Mesothelial cell of epicardium (in vitro differentiated cells): ENCODE measurements at regions not wholly inside any gene's neighbourhood (a gene's known extent, or its start where the extent isn't known, plus 50 kb on each side); places are given as distances from the start of the nearest gene placed in this dataset.
"Not testable (repeated sequence)": the region's sequence is repeated elsewhere in the genome, so short reads cannot be mapped to it uniquely, and the experiment has no call there.

Source experiments
- DNase-seq, 2 experiments: peaks; one replicate each; pipeline ENCODE4 v3.0.0; 2021; ENCODE audit warnings: low spot score in 2 of 2; ENCODE audit not compliant: unreplicated experiment in 2 of 2
- H3K27ac Mint-ChIP-seq: 2 replicates; pipeline ENCODE4 v1.8.0; 2021; ENCODE audit warnings: mixed read lengths
- H3K27me3 Mint-ChIP-seq: 2 replicates; pipeline ENCODE4 v1.8.0; 2021; ENCODE audit warnings: low read depth, mixed read lengths
- H3K36me3 Mint-ChIP-seq: 2 replicates; pipeline ENCODE4 v1.8.0; 2021; ENCODE audit warnings: mixed read lengths
- H3K4me1 Mint-ChIP-seq: 2 replicates; pipeline ENCODE4 v1.8.0; 2021; ENCODE audit warnings: mixed read lengths
- H3K4me3 Mint-ChIP-seq: 2 replicates; pipeline ENCODE4 v1.8.0; 2021; ENCODE audit warnings: mild to moderate bottlenecking, moderate library complexity, mixed read lengths
- H3K9me3 Mint-ChIP-seq: 2 replicates; pipeline ENCODE4 v1.8.0; 2021; ENCODE audit warnings: mixed read lengths
- CTCF ChIP-seq: fragments of 200-600 bp; sonication (generic); IDR thresholded peaks from one replicate; pipeline ENCODE4 v1.5.0; 2021; ENCODE audit warnings: antibody characterized with exemption; ENCODE audit not compliant: unreplicated experiment

- not testable (repeated sequence) for H3K4me3 Mint-ChIP-seq, H3K27me3 Mint-ChIP-seq, H3K4me1 Mint-ChIP-seq, H3K27ac Mint-ChIP-seq, H3K36me3 Mint-ChIP-seq, DNase-seq
- peaks cover 15% of the 10 kb centered on the region for H3K9me3 Mint-ChIP-seq
Measured at GRCh38 chrX:123788193-123788592, 55.3 kb upstream of the THOC2 start.

GRCh38 chrX:123788744-123789143 is 55.9 kb upstream of the THOC2 start:
- no peaks in the 10 kb centered on the region for H3K27me3 Mint-ChIP-seq
- H3K36me3 Mint-ChIP-seq: peaks cover 2% of the 10 kb centered on the region
- H3K27ac Mint-ChIP-seq: peak overlapping the region; percentile 12
- no peak for DNase-seq
- no peak overlapping the region for H3K4me3 Mint-ChIP-seq
- TF ChIP-seq CTCF: no peak
- H3K9me3 Mint-ChIP-seq: peaks cover 16% of the 10 kb centered on the region
- H3K4me1 Mint-ChIP-seq: no peaks in the 10 kb centered on the region

GRCh38 chrX:123797543-123798447 is 62.1 kb upstream of the XIAP start:
- no peak for TF ChIP-seq CTCF

GRCh38 chrX:123798706-123799430 is 61.0 kb upstream of the XIAP start:
- H3K27ac Mint-ChIP-seq, H3K27me3 Mint-ChIP-seq, H3K4me3 Mint-ChIP-seq, H3K36me3 Mint-ChIP-seq, DNase-seq: not testable (repeated sequence)
- Mint-ChIP-seq H3K4me1 (peaks cover 11% of the 10 kb centered on the region), H3K9me3 (peaks cover 17% of the 10 kb centered on the region)

More at GRCh38 chrX:123797543-123798447, 62.1 kb upstream of the XIAP start:
- H3K4me3 Mint-ChIP-seq: no peak overlapping the region
- no peak for DNase-seq
- H3K27me3 Mint-ChIP-seq: no peaks in the 10 kb centered on the region
- no peaks in the 10 kb centered on the region for H3K36me3 Mint-ChIP-seq
- H3K9me3 Mint-ChIP-seq: peaks cover 15% of the 10 kb centered on the region
- peaks cover 4% of the 10 kb centered on the region for H3K4me1 Mint-ChIP-seq
- H3K27ac Mint-ChIP-seq: no peak overlapping the region

- no peak for TF ChIP-seq CTCF
- H3K36me3 Mint-ChIP-seq: no peaks in the 10 kb centered on the region
- H3K27ac Mint-ChIP-seq: no peak overlapping the region
- peaks cover 14% of the 10 kb centered on the region for H3K9me3 Mint-ChIP-seq
- no peak for DNase-seq
- H3K4me1 Mint-ChIP-seq: peaks cover 11% of the 10 kb centered on the region
- H3K4me3 Mint-ChIP-seq: no peak overlapping the region
- no peaks in the 10 kb centered on the region for H3K27me3 Mint-ChIP-seq
Measured at GRCh38 chrX:123801901-123802300, 58.0 kb upstream of the XIAP start.

GRCh38 chrX:123803331-123803983 is 56.4 kb upstream of the XIAP start:
- H3K9me3 Mint-ChIP-seq: peaks cover 14% of the 10 kb centered on the region
- no peak for TF ChIP-seq CTCF
- peaks cover 19% of the 10 kb centered on the region for H3K4me1 Mint-ChIP-seq
- DNase-seq: no peak
- no peak overlapping the region for H3K4me3 Mint-ChIP-seq
- H3K36me3 Mint-ChIP-seq: no peaks in the 10 kb centered on the region
- peak overlapping the region; percentile 88 for H3K27ac Mint-ChIP-seq
- no peaks in the 10 kb centered on the region for H3K27me3 Mint-ChIP-seq

GRCh38 chrX:123803984-123804365 is 55.9 kb upstream of the XIAP start:
- not testable (repeated sequence) for H3K36me3 Mint-ChIP-seq, DNase-seq, H3K27me3 Mint-ChIP-seq, H3K4me3 Mint-ChIP-seq
- Mint-ChIP-seq H3K9me3 (peaks cover 14% of the 10 kb centered on the region), H3K4me1 (peaks cover 15% of the 10 kb centered on the region), H3K27ac (peak overlapping the region; percentile 88)
